ENCODE measurements at regions not wholly inside any gene's neighbourhood (a gene's known extent, or its start where the extent isn't known, plus 50 kb on each side); places are given as distances from the start of the nearest gene placed in this dataset.

- TF ChIP-seq HBP1 (CRISPR knock-in tag; IDR thresholded peaks at IDR 0.05), result no peak
- TF ChIP-seq MEF2D (tag; conservative IDR thresholded peaks at IDR 0.05; ENCODE audit: low read depth), result no peak
- TF ChIP-seq ZNF347 (CRISPR knock-in tag; IDR thresholded peaks at IDR 0.05; ENCODE audit: low read depth), result no peak
Measured at GRCh38 chr3:164018500-164018899, 1059.8 kb downstream of the SI start (continued).

- in situ Hi-C loops (cut with MboI), result no loop called here
- BruUV-seq (replicated peaks), result no TSS peak
- intact Hi-C loops (cut with micrococcal nuclease), result no loop called here
- no peak overlapping the region for H3K9ac ChIP-seq (ENCODE audit: insufficient read depth in 1 of 2, low read depth in 2 of 2, low read length in 2 of 2)
- H3K27me3 ChIP-seq (ENCODE audit: control insufficient read depth in 2 of 2, insufficient read depth in 2 of 2, low read length in 2 of 2), result no peaks in the 10 kb centered on the region
- H3K36me3 ChIP-seq (ENCODE audit: control insufficient read depth, insufficient read depth, low read length), result no peaks in the 10 kb centered on the region
- no peaks in the 10 kb centered on the region for H3K9me1 ChIP-seq (ENCODE audit: control insufficient read depth, insufficient read depth, low read length)
- H3K9me3 ChIP-seq (replicated peaks; ENCODE audit: control insufficient read depth, insufficient read depth, low read depth, low read length), result no peaks in the 10 kb centered on the region
- no peak overlapping the region for H3K4me3 ChIP-seq
- H4K20me1 ChIP-seq (replicated peaks; ENCODE audit: control insufficient read depth, insufficient read depth, low read length), result no peaks in the 10 kb centered on the region
- H3K79me2 ChIP-seq (ENCODE audit: control insufficient read depth, insufficient read depth, low read length), result no peaks in the 10 kb centered on the region
- H3K4me1 ChIP-seq (replicated peaks in 1 of 2; ENCODE audit: control insufficient read depth in 2 of 2, insufficient read depth in 2 of 2, low read length in 2 of 2), result 0 out of 5 replicates have a peak, but pooled peaks cover 0 to 2% of the 10 kb centered on the region in 2 experiments
- ATAC-seq, result no peak
- 0% methylated on average over 1 of the region's 1 CpG for WGBS (ENCODE audit: insufficient coverage, low coverage, missing lambda C conversion rate)
- DNase-seq (ENCODE audit: extremely low read depth in 1 of 4, low spot score in 3 of 4), result no peak
- ChIA-PET POLR2A (interaction anchor here (0.6 kb wide), 2 partner anchors 35 to 194 kb away, joined by 3 to 4 read pairs; no protein-coding TSS in a partner anchor), CTCF (ENCODE audit: low intra/inter-chr PET ratio) (no interaction called here)
- H3K27ac ChIP-seq (ENCODE audit: extremely low read depth, low read depth, low read length), result no peak overlapping the region
- no peak for FAIRE-seq
- H3K4me2 ChIP-seq (ENCODE audit: insufficient read depth, low read length), result no peak overlapping the region
- no peak overlapping the region for H2AFZ ChIP-seq (ENCODE audit: low read depth, low read length)
- no peak for TF ChIP-seq EP400 (IDR thresholded peaks at IDR 0.05)
- TF ChIP-seq ZNF512 (tag; IDR thresholded peaks at IDR 0.05), result no peak
- TF ChIP-seq ID3 (CRISPR knock-in tag; IDR thresholded peaks at IDR 0.05), result no peak
- TF ChIP-seq ID3 (tag; IDR thresholded peaks at IDR 0.05), result no peak
- no peak for TF ChIP-seq RREB1 (CRISPR knock-in tag; IDR thresholded peaks at IDR 0.05)
- no peak for TF ChIP-seq SRF (CRISPR knock-in tag; IDR thresholded peaks at IDR 0.05)
Measured at GRCh38 chr3:164007765-164008164, 1070.5 kb downstream of the SI start.
